ENCODE measurements at regions not wholly inside any gene's neighbourhood (a gene's known extent, or its start where the extent isn't known, plus 50 kb on each side); places are given as distances from the start of the nearest gene placed in this dataset.

- Histone ChIP-seq H3K4me2 (ENCODE audit: insufficient read depth, low read length) (no peak overlapping the region), H3K9me3 (ENCODE audit: insufficient read depth, low read length, severe bottlenecking) (no peaks in the 10 kb centered on the region), H3K36me3 (ENCODE audit: insufficient read depth, low read length) (no peaks in the 10 kb centered on the region), H4K20me1 (ENCODE audit: insufficient read depth, low read length) (no peaks in the 10 kb centered on the region), H2AFZ (ENCODE audit: low read depth, low read length) (no peak overlapping the region), H3K4me3 (ENCODE audit: low read depth in 1 of 2, low read length in 2 of 2) (no peak overlapping the region), H3K4me1 (ENCODE audit: insufficient read depth, low read length) (no peaks in the 10 kb centered on the region), H3K9ac (ENCODE audit: low read depth, low read length) (no peak overlapping the region), H3K27ac (ENCODE audit: low read length) (no peak overlapping the region), H3K79me2 (ENCODE audit: insufficient read depth, low read length) (no peaks in the 10 kb centered on the region), H3K27me3 (ENCODE audit: insufficient read depth, low read length, poor library complexity) (no peaks in the 10 kb centered on the region)
- TF ChIP-seq, protein P1, sequence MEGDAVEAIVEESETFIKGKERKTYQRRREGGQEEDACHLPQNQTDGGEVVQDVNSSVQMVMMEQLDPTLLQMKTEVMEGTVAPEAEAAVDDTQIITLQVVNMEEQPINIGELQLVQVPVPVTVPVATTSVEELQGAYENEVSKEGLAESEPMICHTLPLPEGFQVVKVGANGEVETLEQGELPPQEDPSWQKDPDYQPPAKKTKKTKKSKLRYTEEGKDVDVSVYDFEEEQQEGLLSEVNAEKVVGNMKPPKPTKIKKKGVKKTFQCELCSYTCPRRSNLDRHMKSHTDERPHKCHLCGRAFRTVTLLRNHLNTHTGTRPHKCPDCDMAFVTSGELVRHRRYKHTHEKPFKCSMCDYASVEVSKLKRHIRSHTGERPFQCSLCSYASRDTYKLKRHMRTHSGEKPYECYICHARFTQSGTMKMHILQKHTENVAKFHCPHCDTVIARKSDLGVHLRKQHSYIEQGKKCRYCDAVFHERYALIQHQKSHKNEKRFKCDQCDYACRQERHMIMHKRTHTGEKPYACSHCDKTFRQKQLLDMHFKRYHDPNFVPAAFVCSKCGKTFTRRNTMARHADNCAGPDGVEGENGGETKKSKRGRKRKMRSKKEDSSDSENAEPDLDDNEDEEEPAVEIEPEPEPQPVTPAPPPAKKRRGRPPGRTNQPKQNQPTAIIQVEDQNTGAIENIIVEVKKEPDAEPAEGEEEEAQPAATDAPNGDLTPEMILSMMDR (IDR thresholded peaks at IDR 0.05; ENCODE audit: borderline replicate concordance, extremely low read depth, low read length, poor library complexity, severe bottlenecking), result no peak
- TF ChIP-seq EZH2 (IDR thresholded peaks at IDR 0.05; ENCODE audit: borderline replicate concordance, low read depth, low read length, severe bottlenecking), result no peak
- no peak for ATAC-seq (ENCODE audit: insufficient read depth, low read depth)
- DNase-seq, result no peak
These were observed 246.7 kb downstream of the SHOX2 start for GRCh38 chr3:157859541-157859940.

GRCh38 chr3:157858821-157859220 is 247.4 kb downstream of the SHOX2 start:
- Histone ChIP-seq H2AFZ (ENCODE audit: low read depth, low read length) (no peak overlapping the region), H4K20me1 (ENCODE audit: insufficient read depth, low read length) (no peaks in the 10 kb centered on the region), H3K27me3 (ENCODE audit: insufficient read depth, low read length, poor library complexity) (no peaks in the 10 kb centered on the region), H3K9ac (ENCODE audit: low read depth, low read length) (no peak overlapping the region), H3K79me2 (ENCODE audit: insufficient read depth, low read length) (no peaks in the 10 kb centered on the region), H3K4me2 (ENCODE audit: insufficient read depth, low read length) (no peak overlapping the region), H3K9me3 (ENCODE audit: insufficient read depth, low read length, severe bottlenecking) (no peaks in the 10 kb centered on the region), H3K4me1 (ENCODE audit: insufficient read depth, low read length) (no peaks in the 10 kb centered on the region), H3K4me3 (ENCODE audit: low read depth in 1 of 2, low read length in 2 of 2) (no peak overlapping the region), H3K36me3 (ENCODE audit: insufficient read depth, low read length) (no peaks in the 10 kb centered on the region), H3K27ac (ENCODE audit: low read length) (no peak overlapping the region)
- no peak for DNase-seq
- no peak for TF ChIP-seq EZH2 (IDR thresholded peaks at IDR 0.05; ENCODE audit: borderline replicate concordance, low read depth, low read length, severe bottlenecking)
- TF ChIP-seq, protein P1 (IDR thresholded peaks at IDR 0.05; ENCODE audit: borderline replicate concordance, extremely low read depth, low read length, poor library complexity, severe bottlenecking), result no peak
- ATAC-seq (ENCODE audit: insufficient read depth, low read depth), result no peak

GRCh38 chr3:157857440-157857839 is 248.8 kb downstream of the SHOX2 start:
- Histone ChIP-seq H3K4me2 (ENCODE audit: insufficient read depth, low read length) (no peak overlapping the region), H3K36me3 (ENCODE audit: insufficient read depth, low read length) (no peaks in the 10 kb centered on the region), H4K20me1 (ENCODE audit: insufficient read depth, low read length) (no peaks in the 10 kb centered on the region), H3K4me3 (ENCODE audit: low read depth in 1 of 2, low read length in 2 of 2) (no peak overlapping the region), H3K4me1 (ENCODE audit: insufficient read depth, low read length) (no peaks in the 10 kb centered on the region), H3K27ac (ENCODE audit: low read length) (no peak overlapping the region), H3K79me2 (ENCODE audit: insufficient read depth, low read length) (no peaks in the 10 kb centered on the region), H2AFZ (ENCODE audit: low read depth, low read length) (no peak overlapping the region), H3K9me3 (ENCODE audit: insufficient read depth, low read length, severe bottlenecking) (no peaks in the 10 kb centered on the region), H3K27me3 (ENCODE audit: insufficient read depth, low read length, poor library complexity) (no peaks in the 10 kb centered on the region), H3K9ac (ENCODE audit: low read depth, low read length) (no peak overlapping the region)
- no peak for DNase-seq
- TF ChIP-seq, protein P1 (IDR thresholded peaks at IDR 0.05; ENCODE audit: borderline replicate concordance, extremely low read depth, low read length, poor library complexity, severe bottlenecking), result no peak
- no peak for TF ChIP-seq EZH2 (IDR thresholded peaks at IDR 0.05; ENCODE audit: borderline replicate concordance, low read depth, low read length, severe bottlenecking)
- ATAC-seq (ENCODE audit: insufficient read depth, low read depth), result no peak
